ENCODE measurements at regions not wholly inside any gene's neighbourhood (a gene's known extent, or its start where the extent isn't known, plus 50 kb on each side); places are given as distances from the start of the nearest gene placed in this dataset.

DNA sequence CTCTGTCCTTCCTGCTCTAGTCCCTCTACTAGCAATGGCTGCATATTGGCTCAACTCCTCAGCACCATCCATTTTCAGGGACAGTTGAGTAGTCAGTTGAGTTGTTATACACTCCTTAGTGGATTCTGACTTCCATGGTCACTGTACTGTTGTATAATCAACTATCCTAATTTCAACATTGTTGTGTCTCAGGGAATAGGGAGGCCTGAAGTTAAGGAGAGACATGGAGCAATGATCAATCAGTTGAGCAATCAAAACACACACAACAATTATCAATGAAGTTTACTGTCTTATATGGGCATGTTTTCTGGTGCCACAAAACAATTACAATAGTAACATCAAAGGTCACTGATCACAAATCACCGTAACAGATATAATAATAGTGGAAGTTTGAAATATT, 255.9 kb downstream of the KCNC2 start:
- DNase-seq (ENCODE audit: low read depth) = no peak
- in situ Hi-C loops (cut with HindIII; ENCODE audit: low sequenced_read_pairs) = no loop called here
- H3K4me3 ChIP-seq (ENCODE audit: low read depth, low read length) = no peak overlapping the region
- TF ChIP-seq, protein P1, sequence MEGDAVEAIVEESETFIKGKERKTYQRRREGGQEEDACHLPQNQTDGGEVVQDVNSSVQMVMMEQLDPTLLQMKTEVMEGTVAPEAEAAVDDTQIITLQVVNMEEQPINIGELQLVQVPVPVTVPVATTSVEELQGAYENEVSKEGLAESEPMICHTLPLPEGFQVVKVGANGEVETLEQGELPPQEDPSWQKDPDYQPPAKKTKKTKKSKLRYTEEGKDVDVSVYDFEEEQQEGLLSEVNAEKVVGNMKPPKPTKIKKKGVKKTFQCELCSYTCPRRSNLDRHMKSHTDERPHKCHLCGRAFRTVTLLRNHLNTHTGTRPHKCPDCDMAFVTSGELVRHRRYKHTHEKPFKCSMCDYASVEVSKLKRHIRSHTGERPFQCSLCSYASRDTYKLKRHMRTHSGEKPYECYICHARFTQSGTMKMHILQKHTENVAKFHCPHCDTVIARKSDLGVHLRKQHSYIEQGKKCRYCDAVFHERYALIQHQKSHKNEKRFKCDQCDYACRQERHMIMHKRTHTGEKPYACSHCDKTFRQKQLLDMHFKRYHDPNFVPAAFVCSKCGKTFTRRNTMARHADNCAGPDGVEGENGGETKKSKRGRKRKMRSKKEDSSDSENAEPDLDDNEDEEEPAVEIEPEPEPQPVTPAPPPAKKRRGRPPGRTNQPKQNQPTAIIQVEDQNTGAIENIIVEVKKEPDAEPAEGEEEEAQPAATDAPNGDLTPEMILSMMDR (IDR thresholded peaks at IDR 0.05; ENCODE audit: low read depth, low read length, missing control alignments) = no peak

DNA sequence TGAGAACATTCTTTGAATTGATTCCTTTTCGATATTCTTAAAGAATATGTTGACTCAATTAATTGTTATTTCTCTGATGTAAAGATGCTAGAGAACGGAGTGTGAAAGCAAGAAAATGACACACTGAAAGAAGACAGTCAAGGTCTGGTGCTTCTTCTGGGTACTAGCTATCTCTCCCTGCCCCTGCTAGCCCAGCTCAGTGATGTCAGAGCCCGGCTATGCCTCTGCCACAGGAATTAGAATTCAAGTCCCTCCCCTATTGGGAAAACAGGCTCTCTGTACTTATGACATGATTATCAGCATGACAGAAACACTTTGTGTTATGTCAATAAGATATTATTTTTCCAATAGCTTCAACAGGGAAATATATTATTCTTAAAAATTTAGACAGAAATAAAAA, 252.4 kb downstream of the KCNC2 start:
- H3K4me3 ChIP-seq (ENCODE audit: low read depth, low read length) = no peak overlapping the region
- DNase-seq (ENCODE audit: low read depth) = no peak
- in situ Hi-C loops (cut with HindIII; ENCODE audit: low sequenced_read_pairs) = no loop called here
- TF ChIP-seq, protein P1 (IDR thresholded peaks at IDR 0.05; ENCODE audit: low read depth, low read length, missing control alignments) = no peak

DNA sequence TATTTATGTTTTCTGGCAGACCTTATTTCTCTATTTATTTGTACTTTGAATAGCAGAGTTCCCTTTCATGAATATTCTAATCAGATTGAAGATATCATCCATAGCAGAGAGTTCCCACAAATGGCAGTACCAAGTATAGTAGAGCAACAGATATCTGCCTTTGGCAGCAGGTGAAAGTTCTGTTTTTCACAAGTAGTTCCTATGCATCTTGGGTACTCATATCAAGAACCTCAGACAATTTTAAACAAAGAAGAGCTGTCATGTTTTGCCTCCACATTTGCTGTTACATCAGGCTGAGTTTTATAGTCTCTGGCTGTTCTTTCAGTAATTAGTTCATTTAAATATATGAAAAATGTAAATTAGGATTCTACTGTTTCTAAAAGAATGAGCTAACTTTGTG, 252.0 kb downstream of the KCNC2 start:
- in situ Hi-C loops (cut with HindIII; ENCODE audit: low sequenced_read_pairs) = no loop called here
- TF ChIP-seq, protein P1 (IDR thresholded peaks at IDR 0.05; ENCODE audit: low read depth, low read length, missing control alignments) = no peak
- no peak overlapping the region for H3K4me3 ChIP-seq (ENCODE audit: low read depth, low read length)
- no peak for DNase-seq (ENCODE audit: low read depth)

DNA sequence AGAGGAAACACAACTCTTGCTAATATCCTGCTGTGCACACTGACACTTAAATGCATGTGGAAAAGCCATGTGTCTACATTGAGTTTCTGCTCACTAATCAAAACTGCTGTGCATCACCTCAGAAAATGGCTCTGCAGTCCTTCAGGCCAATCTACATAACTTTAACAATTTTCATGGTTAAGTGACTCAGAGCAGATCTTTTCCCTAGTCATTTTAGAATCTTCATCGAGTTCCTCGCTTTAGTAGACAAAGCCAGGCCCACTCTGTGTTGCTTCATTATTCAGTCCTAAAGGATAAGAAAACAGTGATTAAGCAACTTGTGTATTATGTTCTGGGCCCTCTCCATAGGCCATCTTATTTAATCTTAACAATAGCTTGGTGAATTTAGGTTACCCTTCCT, 250.0 kb downstream of the KCNC2 start:
- H3K4me3 ChIP-seq (ENCODE audit: low read depth, low read length) = no peak overlapping the region
- TF ChIP-seq, protein P1 (IDR thresholded peaks at IDR 0.05; ENCODE audit: low read depth, low read length, missing control alignments) = no peak
- in situ Hi-C loops (cut with HindIII; ENCODE audit: low sequenced_read_pairs) = no loop called here
- DNase-seq (ENCODE audit: low read depth) = no peak

DNA sequence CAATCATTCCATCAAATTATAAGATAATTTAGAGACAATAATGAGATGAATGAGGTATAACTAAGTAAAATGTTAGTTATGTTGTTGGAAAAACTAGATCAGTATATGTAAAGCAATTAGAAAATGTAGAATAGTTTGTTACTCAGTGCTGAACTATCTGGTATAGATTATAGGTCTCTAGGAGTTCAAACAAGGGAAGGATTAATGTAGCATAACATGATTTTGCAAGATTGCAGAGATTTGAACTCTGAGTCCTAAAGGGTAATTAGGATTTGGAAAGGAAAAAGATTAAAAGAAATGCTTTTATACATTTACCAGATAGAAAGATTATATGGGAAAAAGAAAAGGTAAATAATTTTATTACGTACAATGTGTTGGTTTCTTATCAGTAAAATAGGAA, 246.3 kb downstream of the KCNC2 start:
- H3K4me3 ChIP-seq (ENCODE audit: low read depth, low read length) = no peak overlapping the region
- TF ChIP-seq, protein P1 (IDR thresholded peaks at IDR 0.05; ENCODE audit: low read depth, low read length, missing control alignments) = no peak
- in situ Hi-C loops (cut with HindIII; ENCODE audit: low sequenced_read_pairs) = no loop called here
- no peak for DNase-seq (ENCODE audit: low read depth)

DNA sequence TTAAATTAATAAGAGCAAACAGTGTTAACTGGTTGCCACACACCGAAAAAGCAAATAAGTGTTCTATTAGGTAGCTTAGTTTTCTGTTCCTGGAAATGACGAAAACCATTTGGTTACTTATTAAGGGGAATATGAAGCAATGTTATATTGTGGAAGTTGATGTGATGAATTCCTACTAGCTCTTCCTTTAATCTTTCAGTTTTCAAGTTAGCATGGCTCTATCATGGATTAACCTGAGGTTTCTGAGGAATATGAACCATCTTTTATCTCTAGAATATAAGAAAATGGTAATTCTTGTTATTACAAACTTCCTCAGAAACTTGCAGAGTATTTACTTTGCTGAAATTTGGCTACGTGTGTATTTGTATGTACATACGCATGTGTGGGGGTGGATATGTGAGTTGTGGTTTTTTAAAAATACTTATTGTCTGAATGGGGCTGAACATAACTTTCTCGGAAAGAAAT, 245.7 kb downstream of the KCNC2 start:
- TF ChIP-seq, protein P1 (IDR thresholded peaks at IDR 0.05; ENCODE audit: low read depth, low read length, missing control alignments) = no peak
- in situ Hi-C loops (cut with HindIII; ENCODE audit: low sequenced_read_pairs) = no loop called here
- DNase-seq (ENCODE audit: low read depth) = no peak
- H3K4me3 ChIP-seq (ENCODE audit: low read depth, low read length) = no peak overlapping the region

DNA sequence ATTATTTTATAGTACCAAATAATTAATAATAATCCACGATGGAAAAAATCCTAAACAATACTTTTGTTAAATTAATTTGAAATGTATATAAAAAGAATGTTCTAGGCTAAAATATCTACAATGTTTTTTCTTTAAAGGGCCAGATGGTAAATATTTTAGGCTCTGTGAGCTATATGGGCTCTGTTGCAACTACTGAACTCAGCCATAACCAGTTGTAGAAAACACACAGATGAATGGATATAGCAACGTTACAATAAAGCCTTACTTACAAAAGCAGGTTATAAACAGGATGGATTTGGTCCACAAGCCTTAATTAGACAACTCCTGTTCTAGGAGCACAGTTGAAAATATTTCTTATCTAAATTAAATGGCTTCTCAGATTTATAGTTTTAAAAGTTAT, 245.2 kb downstream of the KCNC2 start:
- in situ Hi-C loops (cut with HindIII; ENCODE audit: low sequenced_read_pairs) = no loop called here
- no peak for DNase-seq (ENCODE audit: low read depth)
- H3K4me3 ChIP-seq (ENCODE audit: low read depth, low read length) = no peak overlapping the region
- TF ChIP-seq, protein P1 (IDR thresholded peaks at IDR 0.05; ENCODE audit: low read depth, low read length, missing control alignments) = no peak
